HEK293T (cell line): ENCODE measurements at regions not wholly inside any gene's neighbourhood (a gene's known extent, or its start where the extent isn't known, plus 50 kb on each side); places are given as distances from the start of the nearest gene placed in this dataset.

Source experiments
- FOXA1 ChIP-seq: fragments of 450-650 bp; IDR thresholded peaks from 2 replicates; pipeline ENCODE4 v1.6.1; 2016; ENCODE audit warnings: mild to moderate bottlenecking
- FOXM1 ChIP-seq: fragments of 450-650 bp; IDR thresholded peaks from 2 replicates; pipeline ENCODE4 v1.6.1; 2017; ENCODE audit warnings: mild to moderate bottlenecking, borderline replicate concordance
- LEF1 ChIP-seq: fragments of 450-650 bp; IDR thresholded peaks from 2 replicates; pipeline ENCODE4 v1.6.1; 2017; ENCODE audit warnings: mild to moderate bottlenecking, borderline replicate concordance
- SUZ12 ChIP-seq: fragments of 450-650 bp; IDR thresholded peaks from 2 replicates; pipeline ENCODE4 v1.6.1; 2016; ENCODE audit warnings: mild to moderate bottlenecking

DNA sequence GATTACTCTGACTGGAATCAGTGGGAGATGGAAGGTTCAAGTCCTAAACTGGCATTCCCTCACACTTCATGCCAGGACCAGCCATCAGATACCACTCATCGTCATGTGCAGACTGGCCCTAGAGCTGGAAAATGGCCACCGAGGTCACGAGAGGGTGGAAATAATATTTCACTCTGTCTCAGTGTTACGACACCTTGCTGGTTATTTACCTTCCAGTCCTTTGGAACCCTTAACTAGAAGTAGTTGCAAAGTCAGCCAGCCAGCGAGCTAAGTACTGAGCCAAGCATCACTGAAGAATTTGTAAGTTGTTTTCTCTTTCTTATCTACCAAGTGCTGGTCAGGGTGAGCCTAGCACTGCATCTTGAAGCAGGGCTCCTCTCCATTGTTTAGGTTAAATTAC lies 309.9 kb upstream of the RASGRP1 start:
- TF ChIP-seq SUZ12 (no peak), FOXA1 (no peak), FOXM1 (no peak), LEF1 (no peak)
